GM18858 (cell line): ENCODE measurements at regions not wholly inside any gene's neighbourhood (a gene's known extent, or its start where the extent isn't known, plus 50 kb on each side); places are given as distances from the start of the nearest gene placed in this dataset.
"Not testable (repeated sequence)": the region's sequence is repeated elsewhere in the genome, so short reads cannot be mapped to it uniquely, and the experiment has no call there.

Experiments used
- ATAC-seq: cut with Tn5 transposase; IDR thresholded peaks from one replicate; pipeline ENCODE4 v1.9.1; 2021; ENCODE audit not compliant: unreplicated experiment

- ATAC-seq = no peak
Measured at GRCh38 chr20:29319725-29320124, 1937.7 kb upstream of the DEFB115 start.

GRCh38 chr20:29320216-29320949 lies 1937.1 kb upstream of the DEFB115 start:
- ATAC-seq = not testable (repeated sequence)

GRCh38 chr20:29323631-29324515 lies 1933.6 kb upstream of the DEFB115 start:
- ATAC-seq = not testable (repeated sequence)

- not testable (repeated sequence) for ATAC-seq
Measured at GRCh38 chr20:29324516-29325303, 1932.8 kb upstream of the DEFB115 start.

GRCh38 chr20:29325304-29325640 lies 1932.2 kb upstream of the DEFB115 start:
- ATAC-seq = no peak

GRCh38 chr20:29325781-29326180 lies 1931.7 kb upstream of the DEFB115 start:
- not testable (repeated sequence) for ATAC-seq

- ATAC-seq = no peak
Measured at GRCh38 chr20:29326376-29327070, 1930.9 kb upstream of the DEFB115 start.

GRCh38 chr20:29327600-29328420 lies 1929.7 kb upstream of the DEFB115 start:
- not testable (repeated sequence) for ATAC-seq

GRCh38 chr20:29330429-29331115 lies 1926.9 kb upstream of the DEFB115 start:
- ATAC-seq = not testable (repeated sequence)

- ATAC-seq = no peak
Measured at GRCh38 chr20:29349836-29350235, 1907.6 kb upstream of the DEFB115 start.

- ATAC-seq = not testable (repeated sequence)
Measured at GRCh38 chr20:29375937-29376336, 1881.5 kb upstream of the DEFB115 start.

- ATAC-seq = not testable (repeated sequence)
Measured at GRCh38 chr20:29392853-29393252, 1864.6 kb upstream of the DEFB115 start.

GRCh38 chr20:29408034-29408695 lies 1849.3 kb upstream of the DEFB115 start:
- ATAC-seq = no peak

GRCh38 chr20:29408707-29409106 lies 1848.8 kb upstream of the DEFB115 start:
- ATAC-seq = not testable (repeated sequence)

GRCh38 chr20:29409160-29409689 lies 1848.2 kb upstream of the DEFB115 start:
- ATAC-seq = not testable (repeated sequence)

GRCh38 chr20:29409833-29410805 lies 1847.3 kb upstream of the DEFB115 start:
- no peak for ATAC-seq

GRCh38 chr20:29410806-29411457 lies 1846.5 kb upstream of the DEFB115 start:
- no peak for ATAC-seq
